Effector memory CD8-positive, alpha-beta T cell (primary cell): ENCODE measurements at regions not wholly inside any gene's neighbourhood (a gene's known extent, or its start where the extent isn't known, plus 50 kb on each side); places are given as distances from the start of the nearest gene placed in this dataset.
"Not testable (repeated sequence)": the region's sequence is repeated elsewhere in the genome, so short reads cannot be mapped to it uniquely, and the experiment has no call there.

Experiments
- ATAC-seq: fragments of 150-1000 bp; cut with Tn5 transposase; replicated peaks from 2 replicates; pipeline ENCODE4 v1.10.0; 2021; ENCODE audit warnings: mild to moderate bottlenecking, moderate library complexity
- DNase-seq, 3 experiments: peaks; one replicate each; pipeline ENCODE4 v3.0.0; 2021
- H3K27ac Mint-ChIP-seq, 2 donors: one replicate each; pipeline ENCODE4 v1.8.0; 2022; ENCODE audit warnings: mild to moderate bottlenecking in 2 of 2, mixed read lengths in 2 of 2, moderate library complexity in 2 of 2
- H3K27me3 Mint-ChIP-seq, 2 donors: one replicate each; pipeline ENCODE4 v1.8.0; 2022; ENCODE audit warnings: mixed read lengths in 2 of 2
- H3K36me3 Mint-ChIP-seq: one replicate; pipeline ENCODE4 v1.8.0; 2022; ENCODE audit warnings: mild to moderate bottlenecking, moderate library complexity, mixed read lengths; ENCODE audit not compliant: insufficient read depth
- H3K4me1 Mint-ChIP-seq, 2 donors: one replicate each; pipeline ENCODE4 v1.8.0; 2022; ENCODE audit warnings: low read depth in 2 of 2, mixed read lengths in 2 of 2
- H3K4me3 Mint-ChIP-seq, 2 donors: one replicate each; pipeline ENCODE4 v1.8.0; 2022; ENCODE audit warnings: mild to moderate bottlenecking in 2 of 2, mixed read lengths in 2 of 2, moderate library complexity in 2 of 2
- H3K9me3 Mint-ChIP-seq, 2 donors: one replicate each; pipeline ENCODE4 v1.8.0; 2022; ENCODE audit warnings: mixed read lengths in 2 of 2

DNA sequence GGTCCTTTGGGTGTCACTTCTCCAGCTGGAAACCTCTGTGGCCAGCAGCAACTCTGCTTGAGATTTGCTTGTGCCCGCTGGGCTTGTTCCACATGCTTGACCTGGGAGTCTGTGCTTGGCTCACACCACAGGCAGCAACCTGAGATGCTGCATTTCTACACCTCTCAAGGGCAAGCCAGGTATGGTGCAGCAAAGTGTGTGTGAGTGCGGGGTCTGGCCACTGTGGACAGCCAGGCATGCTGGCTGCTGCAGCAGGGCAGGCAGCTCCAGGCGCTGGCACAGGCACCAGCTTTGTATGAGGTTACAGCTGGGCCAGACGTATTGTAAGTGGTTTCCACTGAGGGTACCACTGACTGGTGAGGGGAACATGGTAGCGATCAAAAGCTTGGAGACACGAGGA is 242.0 kb downstream of the PTGER3 start:
- H3K27me3 Mint-ChIP-seq = no peaks in the 10 kb centered on the region
- ATAC-seq (no peak), DNase-seq (no peak)
- H3K27ac Mint-ChIP-seq = no peak overlapping the region
- no peaks in the 10 kb centered on the region for H3K4me1 Mint-ChIP-seq
- H3K9me3 Mint-ChIP-seq = peaks cover 8 to 9% of the 10 kb centered on the region in 2 donors
- no peaks in the 10 kb centered on the region for H3K36me3 Mint-ChIP-seq
- H3K4me3 Mint-ChIP-seq = no peak overlapping the region

DNA sequence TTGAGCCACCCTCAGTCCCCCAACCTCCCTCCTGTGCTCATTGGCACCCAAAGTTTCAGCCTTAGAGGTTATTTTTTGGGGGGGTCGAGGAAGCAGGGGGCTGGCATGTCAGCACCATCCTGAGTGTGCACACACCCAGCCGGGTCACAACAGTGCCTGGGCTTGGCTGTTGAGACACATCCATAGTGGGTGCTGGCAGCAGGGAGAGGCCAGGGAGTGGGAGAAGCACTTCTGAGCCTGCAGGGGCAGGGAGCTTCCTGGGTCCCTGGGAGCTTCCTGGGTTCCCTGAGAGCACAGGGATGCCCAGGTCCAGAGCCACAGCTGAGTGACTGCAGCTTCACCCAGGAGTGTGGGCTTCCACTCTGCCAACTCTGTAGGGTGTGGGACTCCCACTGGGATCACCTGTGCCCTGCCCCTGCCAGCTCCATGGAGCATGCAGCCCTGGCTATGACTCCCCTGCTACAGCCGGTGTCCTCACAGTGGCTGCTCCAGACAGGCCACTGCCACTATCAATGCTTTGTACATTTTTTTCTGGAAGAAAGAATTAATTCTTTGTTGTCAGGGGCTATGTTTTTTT is 240.4 kb downstream of the PTGER3 start:
- no peak overlapping the region for H3K4me3 Mint-ChIP-seq
- H3K36me3 Mint-ChIP-seq = no peaks in the 10 kb centered on the region
- H3K4me1 Mint-ChIP-seq = no peaks in the 10 kb centered on the region
- ATAC-seq (no peak), DNase-seq (no peak)
- no peaks in the 10 kb centered on the region for H3K27me3 Mint-ChIP-seq
- H3K9me3 Mint-ChIP-seq = peaks cover 8 to 9% of the 10 kb centered on the region in 2 donors
- no peak overlapping the region for H3K27ac Mint-ChIP-seq

- no peaks in the 10 kb centered on the region for H3K4me1 Mint-ChIP-seq
These were observed 238.5 kb downstream of the PTGER3 start for GRCh38 chr1:70809069-70809468.

GRCh38 chr1:70811815-70812214 is 235.8 kb downstream of the PTGER3 start:
- Mint-ChIP-seq H3K27ac (no peak overlapping the region), H3K4me3 (no peak overlapping the region), H3K4me1 (no peaks in the 10 kb centered on the region), H3K36me3 (no peaks in the 10 kb centered on the region), H3K27me3 (no peaks in the 10 kb centered on the region), H3K9me3 (peaks cover 2 to 8% of the 10 kb centered on the region in 2 donors)
- ATAC-seq = no peak
- DNase-seq = no peak

More at GRCh38 chr1:70809069-70809468, 238.5 kb downstream of the PTGER3 start:
- Mint-ChIP-seq H3K27me3 (no peaks in the 10 kb centered on the region), H3K4me3 (no peak overlapping the region), H3K36me3 (no peaks in the 10 kb centered on the region), H3K27ac (no peak overlapping the region), H3K9me3 (peaks cover 6 to 8% of the 10 kb centered on the region in 2 donors)
- DNase-seq = no peak
- no peak for ATAC-seq

DNA sequence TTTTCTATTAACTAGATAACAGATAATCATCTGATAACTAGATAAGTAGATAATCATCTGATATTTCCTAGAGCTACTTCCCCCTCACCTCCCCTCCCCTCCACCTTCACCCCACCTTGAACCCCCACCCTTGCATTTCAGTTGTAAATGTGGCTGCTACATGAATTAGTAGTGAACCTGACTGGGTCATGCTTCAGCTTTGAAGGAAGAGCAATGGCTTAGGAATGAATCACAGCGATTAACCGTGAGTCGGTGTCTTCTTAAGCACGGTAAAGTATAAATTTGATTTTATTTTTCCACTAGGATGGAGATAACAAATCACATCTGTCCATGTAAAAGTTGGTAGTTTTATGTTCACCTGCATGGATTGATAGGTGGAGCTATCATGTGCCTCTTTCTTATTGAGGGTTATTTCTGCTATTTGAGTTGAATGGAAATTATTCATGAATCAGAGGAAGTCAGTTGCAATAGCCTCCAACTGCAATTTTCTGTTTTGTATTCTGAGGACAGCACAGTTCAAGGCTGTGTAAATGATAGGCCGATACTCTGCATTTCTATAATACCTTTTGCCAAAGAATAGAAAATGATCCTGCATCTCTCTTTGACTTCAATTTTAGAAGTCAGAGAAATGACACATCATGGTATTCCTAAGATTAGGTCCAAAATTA is 235.0 kb downstream of the PTGER3 start:
- Mint-ChIP-seq H3K27ac (no peak overlapping the region), H3K4me3 (no peak overlapping the region), H3K27me3 (no peaks in the 10 kb centered on the region), H3K4me1 (no peaks in the 10 kb centered on the region), H3K36me3 (no peaks in the 10 kb centered on the region), H3K9me3 (peaks cover 2 to 7% of the 10 kb centered on the region in 2 donors)
- ATAC-seq (no peak), DNase-seq (no peak)

DNA sequence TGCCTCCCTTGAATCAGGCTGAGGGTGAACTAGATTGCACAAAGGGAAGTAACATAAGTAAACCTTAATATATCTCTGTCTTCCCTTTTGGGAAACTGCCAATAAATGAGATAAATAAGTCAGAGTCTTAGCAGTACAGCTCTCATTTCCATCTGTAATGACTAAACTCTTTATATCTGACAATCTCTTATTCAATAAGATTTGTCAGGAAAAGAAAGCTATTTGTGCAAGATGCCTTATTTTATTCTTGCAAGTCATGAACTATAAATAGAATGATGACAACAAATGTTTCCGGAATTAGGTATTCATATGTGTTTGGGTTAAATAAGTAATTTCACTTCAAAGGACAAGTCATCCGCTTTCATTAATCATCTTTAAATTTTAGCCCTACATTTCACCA is 229.2 kb downstream of the PTGER3 start:
- Mint-ChIP-seq H3K4me3 (no peak overlapping the region), H3K36me3 (no peaks in the 10 kb centered on the region), H3K4me1 (no peaks in the 10 kb centered on the region), H3K9me3 (peaks cover 0 to 2% of the 10 kb centered on the region in 2 donors), H3K27ac (no peak overlapping the region), H3K27me3 (no peaks in the 10 kb centered on the region)
- ATAC-seq (no peak), DNase-seq (no peak)

DNA sequence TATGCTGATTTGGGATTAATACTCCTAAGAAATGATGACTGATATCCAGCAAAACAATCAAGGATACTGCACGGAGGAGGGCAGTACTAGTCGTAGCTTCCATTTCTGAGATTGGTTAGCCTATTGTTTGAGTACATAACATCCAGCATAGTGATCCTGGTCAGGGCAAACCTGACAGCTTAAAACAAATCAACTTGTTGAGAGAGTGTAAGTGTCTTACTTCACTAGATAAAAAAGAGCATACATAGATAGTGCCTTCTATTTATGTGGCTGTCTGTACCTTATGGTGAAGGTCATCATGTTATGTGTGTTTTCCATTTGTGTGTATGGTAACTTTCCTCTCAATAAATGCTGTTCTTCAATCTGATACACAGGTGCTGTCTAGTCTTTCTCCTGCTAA is 228.4 kb downstream of the PTGER3 start:
- ATAC-seq = no peak
- H3K36me3 Mint-ChIP-seq = no peaks in the 10 kb centered on the region
- no peaks in the 10 kb centered on the region for H3K4me1 Mint-ChIP-seq
- H3K9me3 Mint-ChIP-seq = no peaks in the 10 kb centered on the region
- no peaks in the 10 kb centered on the region for H3K27me3 Mint-ChIP-seq
- H3K27ac Mint-ChIP-seq = no peak overlapping the region
- H3K4me3 Mint-ChIP-seq = no peak overlapping the region
- DNase-seq = no peak

DNA sequence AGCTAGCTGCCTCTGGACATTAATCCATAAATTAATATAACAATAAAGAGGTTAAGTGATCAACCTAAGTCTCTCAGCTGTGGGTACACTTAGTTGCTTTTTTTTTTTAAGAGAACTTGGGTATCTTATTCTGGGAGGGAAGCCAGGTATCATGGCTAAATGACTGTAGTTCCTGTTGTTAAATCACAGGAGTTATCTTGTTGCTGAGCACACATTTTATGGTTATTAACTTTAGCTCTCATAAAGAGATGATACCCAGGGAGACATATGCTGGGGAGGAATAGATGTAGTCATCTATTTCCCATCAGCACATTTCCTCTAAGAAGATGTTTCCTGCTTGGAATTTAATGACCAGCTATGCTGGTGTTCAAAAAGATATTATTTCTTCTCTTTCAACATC is 227.8 kb downstream of the PTGER3 start:
- H3K27me3 Mint-ChIP-seq = no peaks in the 10 kb centered on the region
- H3K27ac Mint-ChIP-seq = no peak overlapping the region
- ATAC-seq (no peak), DNase-seq (no peak)
- no peaks in the 10 kb centered on the region for H3K4me1 Mint-ChIP-seq
- H3K9me3 Mint-ChIP-seq = peaks cover 0 to 2% of the 10 kb centered on the region in 2 donors
- no peaks in the 10 kb centered on the region for H3K36me3 Mint-ChIP-seq
- no peak overlapping the region for H3K4me3 Mint-ChIP-seq

- no peak overlapping the region for H3K4me3 Mint-ChIP-seq
These were observed 227.2 kb downstream of the PTGER3 start for GRCh38 chr1:70820396-70820795.

DNA sequence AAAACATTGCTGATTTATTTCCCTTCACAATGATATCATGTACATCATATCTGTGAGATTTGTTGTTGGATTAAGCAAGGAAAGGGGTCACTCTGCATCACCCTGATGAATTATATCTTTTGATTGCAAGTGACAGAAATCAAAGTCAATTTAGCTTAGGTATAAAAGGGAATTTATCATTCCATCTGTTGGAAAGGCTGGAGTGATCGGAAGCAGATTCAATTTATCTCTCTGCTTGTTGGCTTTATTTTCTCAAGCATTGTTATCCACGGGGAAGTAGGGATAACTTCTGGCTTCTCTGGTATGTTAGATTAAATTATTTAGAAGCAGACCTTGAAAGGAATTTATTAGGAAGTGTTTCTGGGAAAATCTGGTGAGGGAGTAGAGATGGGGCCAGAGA is 226.6 kb downstream of the PTGER3 start:
- no peaks in the 10 kb centered on the region for H3K36me3 Mint-ChIP-seq
- H3K27me3 Mint-ChIP-seq = no peaks in the 10 kb centered on the region
- no peak overlapping the region for H3K27ac Mint-ChIP-seq
- no peak for ATAC-seq
- DNase-seq = no peak
- no peaks in the 10 kb centered on the region for H3K4me1 Mint-ChIP-seq
- no peak overlapping the region for H3K4me3 Mint-ChIP-seq
- peaks cover 0 to 9% of the 10 kb centered on the region in 2 donors for H3K9me3 Mint-ChIP-seq

More at GRCh38 chr1:70820396-70820795, 227.2 kb downstream of the PTGER3 start:
- H3K36me3 Mint-ChIP-seq = no peaks in the 10 kb centered on the region
- H3K4me1 Mint-ChIP-seq = no peaks in the 10 kb centered on the region
- peaks cover 0 to 8% of the 10 kb centered on the region in 2 donors for H3K9me3 Mint-ChIP-seq
- H3K27ac Mint-ChIP-seq = no peak overlapping the region
- no peak for ATAC-seq
- DNase-seq = no peak
- no peaks in the 10 kb centered on the region for H3K27me3 Mint-ChIP-seq

DNA sequence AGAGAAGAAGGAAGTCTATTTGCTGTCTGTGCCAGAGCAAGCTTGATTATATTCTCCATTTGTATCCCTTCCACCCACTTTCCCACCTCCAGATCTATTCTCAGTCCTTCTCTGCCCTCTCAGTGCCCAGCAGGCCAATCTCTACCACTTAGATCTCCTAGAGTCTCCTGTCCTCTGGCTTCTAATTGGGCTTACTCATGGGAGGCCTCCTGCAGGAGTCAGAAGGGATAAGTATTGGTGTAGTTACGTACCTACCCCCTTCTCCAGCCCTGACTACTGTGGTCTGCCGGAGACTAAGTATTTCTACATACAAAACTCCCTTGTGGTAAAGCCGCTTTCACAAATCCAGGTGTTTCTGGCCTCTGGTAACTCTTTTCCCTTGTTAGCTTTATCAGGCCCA is 221.2 kb downstream of the PTGER3 start:
- Mint-ChIP-seq H3K4me3 (no peak overlapping the region), H3K27ac (no peak overlapping the region), H3K9me3 (peaks cover 8 to 16% of the 10 kb centered on the region in 2 donors), H3K4me1 (no peaks in the 10 kb centered on the region), H3K27me3 (no peaks in the 10 kb centered on the region), H3K36me3 (no peaks in the 10 kb centered on the region)
- DNase-seq = no peak
- no peak for ATAC-seq

DNA sequence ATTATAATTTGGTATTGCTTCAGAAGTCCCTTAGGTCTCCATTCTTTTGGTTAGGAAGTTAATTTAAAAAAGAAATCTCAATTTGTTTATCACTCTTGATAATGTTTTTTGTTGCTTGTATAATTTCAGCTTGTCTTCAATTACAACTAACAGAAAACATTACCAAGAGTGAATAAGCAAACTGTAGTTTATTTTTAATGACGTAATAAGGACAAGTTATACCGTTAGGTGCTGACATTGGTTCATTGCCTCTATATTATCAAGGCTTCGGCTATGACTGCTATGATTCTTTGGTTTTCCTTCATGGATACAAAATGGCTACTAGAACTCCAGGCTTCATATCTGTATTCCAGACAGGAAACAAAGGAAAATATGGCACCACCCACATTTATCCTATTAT is 220.6 kb downstream of the PTGER3 start:
- H3K27ac Mint-ChIP-seq = no peak overlapping the region
- ATAC-seq (no peak), DNase-seq (no peak)
- H3K4me1 Mint-ChIP-seq = no peaks in the 10 kb centered on the region
- H3K4me3 Mint-ChIP-seq = no peak overlapping the region
- H3K27me3 Mint-ChIP-seq = no peaks in the 10 kb centered on the region
- no peaks in the 10 kb centered on the region for H3K36me3 Mint-ChIP-seq
- peaks cover 8 to 16% of the 10 kb centered on the region in 2 donors for H3K9me3 Mint-ChIP-seq

GRCh38 chr1:70828177-70828576 is 219.4 kb downstream of the PTGER3 start:
- no peak overlapping the region for H3K4me3 Mint-ChIP-seq
- no peaks in the 10 kb centered on the region for H3K27me3 Mint-ChIP-seq

GRCh38 chr1:70834365-70834764 is 213.3 kb downstream of the PTGER3 start:
- not testable (repeated sequence) for H3K36me3 Mint-ChIP-seq, H3K4me3 Mint-ChIP-seq, H3K27ac Mint-ChIP-seq, DNase-seq, H3K9me3 Mint-ChIP-seq, H3K27me3 Mint-ChIP-seq, H3K4me1 Mint-ChIP-seq, ATAC-seq

More at GRCh38 chr1:70828177-70828576, 219.4 kb downstream of the PTGER3 start:
- no peak for DNase-seq
- no peak overlapping the region for H3K27ac Mint-ChIP-seq
- H3K4me1 Mint-ChIP-seq = no peaks in the 10 kb centered on the region
- ATAC-seq = no peak
- H3K36me3 Mint-ChIP-seq = no peaks in the 10 kb centered on the region
- H3K9me3 Mint-ChIP-seq = peaks cover 8 to 16% of the 10 kb centered on the region in 2 donors
